GM12878 (cell line): ENCODE measurements at regions not wholly inside any gene's neighbourhood (a gene's known extent, or its start where the extent isn't known, plus 50 kb on each side); places are given as distances from the start of the nearest gene placed in this dataset.

Experiments
- BMI1 ChIP-seq: fragments of 450-650 bp; IDR thresholded peaks from 2 replicates; pipeline ENCODE4 v1.6.1; 2016; ENCODE audit warnings: mild to moderate bottlenecking, moderate library complexity, borderline replicate concordance
- HCFC1 ChIP-seq: fragments of 150-350 bp; IDR thresholded peaks from 2 replicates; pipeline ENCODE4 v1.6.1; 2014; ENCODE audit warnings: low read length
- SRF ChIP-seq, 2 experiments: IDR thresholded peaks; 2 replicates each; pipeline ENCODE4 v1.6.1; 2011; ENCODE audit warnings: low read depth in 2 of 2, low read length in 2 of 2, mild to moderate bottlenecking in 1 of 2, moderate library complexity in 1 of 2
- ZNF384 ChIP-seq: IDR thresholded peaks from 2 replicates; pipeline ENCODE4 v1.6.1; 2012; ENCODE audit warnings: low read depth, mild to moderate bottlenecking, low read length, improper control_type of control experiment, borderline replicate concordance
- TF ChIP-seq, protein P1 (sequence below): IDR thresholded peaks from 2 replicates; pipeline ENCODE4 v1.6.1; 2012; ENCODE audit warnings: low read length, inconsistent platforms
- TF ChIP-seq, protein P2 (sequence below): IDR thresholded peaks from 2 replicates; pipeline ENCODE4 v1.6.1; 2012; ENCODE audit warnings: improper control_type of control experiment, low read depth, low read length; ENCODE audit not compliant: insufficient replicate concordance
- TF ChIP-seq, protein P3 (sequence below): fragments of 450-650 bp; formaldehyde crosslinking; IDR thresholded peaks from 2 replicates; pipeline ENCODE4 v1.4.0; 2020; ENCODE audit warnings: mild to moderate bottlenecking, moderate library complexity
- TF ChIP-seq, protein P4 (sequence below): fragments of 150-350 bp; IDR thresholded peaks from 2 replicates; pipeline ENCODE4 v1.6.1; 2014; ENCODE audit warnings: mild to moderate bottlenecking, low read depth, low read length

DNA sequence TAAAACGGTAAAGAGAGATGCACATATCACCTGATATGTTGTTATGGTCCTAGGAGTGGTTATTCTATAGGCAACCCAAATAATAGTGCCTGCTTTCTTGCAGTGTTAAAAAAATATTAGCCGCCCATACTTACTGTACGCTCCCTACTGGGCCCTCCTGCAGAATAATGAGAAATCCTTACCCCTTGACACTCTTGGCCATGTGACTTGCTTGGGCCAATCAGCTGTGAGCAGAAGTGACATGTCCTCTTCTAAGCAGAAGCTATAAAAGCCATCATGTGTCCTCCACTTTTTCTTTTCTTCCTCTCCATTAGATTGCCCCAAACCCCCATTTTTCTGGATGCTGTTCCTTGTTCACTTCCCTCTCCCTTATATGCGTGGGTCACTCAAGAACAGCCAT lies 90.5 kb upstream of the SPRED2 start (continued):
- TF ChIP-seq, protein P1, sequence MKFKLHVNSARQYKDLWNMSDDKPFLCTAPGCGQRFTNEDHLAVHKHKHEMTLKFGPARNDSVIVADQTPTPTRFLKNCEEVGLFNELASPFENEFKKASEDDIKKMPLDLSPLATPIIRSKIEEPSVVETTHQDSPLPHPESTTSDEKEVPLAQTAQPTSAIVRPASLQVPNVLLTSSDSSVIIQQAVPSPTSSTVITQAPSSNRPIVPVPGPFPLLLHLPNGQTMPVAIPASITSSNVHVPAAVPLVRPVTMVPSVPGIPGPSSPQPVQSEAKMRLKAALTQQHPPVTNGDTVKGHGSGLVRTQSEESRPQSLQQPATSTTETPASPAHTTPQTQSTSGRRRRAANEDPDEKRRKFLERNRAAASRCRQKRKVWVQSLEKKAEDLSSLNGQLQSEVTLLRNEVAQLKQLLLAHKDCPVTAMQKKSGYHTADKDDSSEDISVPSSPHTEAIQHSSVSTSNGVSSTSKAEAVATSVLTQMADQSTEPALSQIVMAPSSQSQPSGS = no peak
- TF ChIP-seq, protein P2, sequence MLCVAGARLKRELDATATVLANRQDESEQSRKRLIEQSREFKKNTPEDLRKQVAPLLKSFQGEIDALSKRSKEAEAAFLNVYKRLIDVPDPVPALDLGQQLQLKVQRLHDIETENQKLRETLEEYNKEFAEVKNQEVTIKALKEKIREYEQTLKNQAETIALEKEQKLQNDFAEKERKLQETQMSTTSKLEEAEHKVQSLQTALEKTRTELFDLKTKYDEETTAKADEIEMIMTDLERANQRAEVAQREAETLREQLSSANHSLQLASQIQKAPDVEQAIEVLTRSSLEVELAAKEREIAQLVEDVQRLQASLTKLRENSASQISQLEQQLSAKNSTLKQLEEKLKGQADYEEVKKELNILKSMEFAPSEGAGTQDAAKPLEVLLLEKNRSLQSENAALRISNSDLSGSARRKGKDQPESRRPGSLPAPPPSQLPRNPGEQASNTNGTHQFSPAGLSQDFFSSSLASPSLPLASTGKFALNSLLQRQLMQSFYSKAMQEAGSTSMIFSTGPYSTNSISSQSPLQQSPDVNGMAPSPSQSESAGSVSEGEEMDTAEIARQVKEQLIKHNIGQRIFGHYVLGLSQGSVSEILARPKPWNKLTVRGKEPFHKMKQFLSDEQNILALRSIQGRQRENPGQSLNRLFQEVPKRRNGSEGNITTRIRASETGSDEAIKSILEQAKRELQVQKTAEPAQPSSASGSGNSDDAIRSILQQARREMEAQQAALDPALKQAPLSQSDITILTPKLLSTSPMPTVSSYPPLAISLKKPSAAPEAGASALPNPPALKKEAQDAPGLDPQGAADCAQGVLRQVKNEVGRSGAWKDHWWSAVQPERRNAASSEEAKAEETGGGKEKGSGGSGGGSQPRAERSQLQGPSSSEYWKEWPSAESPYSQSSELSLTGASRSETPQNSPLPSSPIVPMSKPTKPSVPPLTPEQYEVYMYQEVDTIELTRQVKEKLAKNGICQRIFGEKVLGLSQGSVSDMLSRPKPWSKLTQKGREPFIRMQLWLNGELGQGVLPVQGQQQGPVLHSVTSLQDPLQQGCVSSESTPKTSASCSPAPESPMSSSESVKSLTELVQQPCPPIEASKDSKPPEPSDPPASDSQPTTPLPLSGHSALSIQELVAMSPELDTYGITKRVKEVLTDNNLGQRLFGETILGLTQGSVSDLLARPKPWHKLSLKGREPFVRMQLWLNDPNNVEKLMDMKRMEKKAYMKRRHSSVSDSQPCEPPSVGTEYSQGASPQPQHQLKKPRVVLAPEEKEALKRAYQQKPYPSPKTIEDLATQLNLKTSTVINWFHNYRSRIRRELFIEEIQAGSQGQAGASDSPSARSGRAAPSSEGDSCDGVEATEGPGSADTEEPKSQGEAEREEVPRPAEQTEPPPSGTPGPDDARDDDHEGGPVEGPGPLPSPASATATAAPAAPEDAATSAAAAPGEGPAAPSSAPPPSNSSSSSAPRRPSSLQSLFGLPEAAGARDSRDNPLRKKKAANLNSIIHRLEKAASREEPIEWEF = no peak
- TF ChIP-seq SRF (IDR thresholded peaks at IDR 0.05; ENCODE audit: low read depth in 2 of 2, low read length in 2 of 2) (no peak), HCFC1 (no peak), BMI1 (no peak), ZNF384 (no peak)
- TF ChIP-seq, protein P3, sequence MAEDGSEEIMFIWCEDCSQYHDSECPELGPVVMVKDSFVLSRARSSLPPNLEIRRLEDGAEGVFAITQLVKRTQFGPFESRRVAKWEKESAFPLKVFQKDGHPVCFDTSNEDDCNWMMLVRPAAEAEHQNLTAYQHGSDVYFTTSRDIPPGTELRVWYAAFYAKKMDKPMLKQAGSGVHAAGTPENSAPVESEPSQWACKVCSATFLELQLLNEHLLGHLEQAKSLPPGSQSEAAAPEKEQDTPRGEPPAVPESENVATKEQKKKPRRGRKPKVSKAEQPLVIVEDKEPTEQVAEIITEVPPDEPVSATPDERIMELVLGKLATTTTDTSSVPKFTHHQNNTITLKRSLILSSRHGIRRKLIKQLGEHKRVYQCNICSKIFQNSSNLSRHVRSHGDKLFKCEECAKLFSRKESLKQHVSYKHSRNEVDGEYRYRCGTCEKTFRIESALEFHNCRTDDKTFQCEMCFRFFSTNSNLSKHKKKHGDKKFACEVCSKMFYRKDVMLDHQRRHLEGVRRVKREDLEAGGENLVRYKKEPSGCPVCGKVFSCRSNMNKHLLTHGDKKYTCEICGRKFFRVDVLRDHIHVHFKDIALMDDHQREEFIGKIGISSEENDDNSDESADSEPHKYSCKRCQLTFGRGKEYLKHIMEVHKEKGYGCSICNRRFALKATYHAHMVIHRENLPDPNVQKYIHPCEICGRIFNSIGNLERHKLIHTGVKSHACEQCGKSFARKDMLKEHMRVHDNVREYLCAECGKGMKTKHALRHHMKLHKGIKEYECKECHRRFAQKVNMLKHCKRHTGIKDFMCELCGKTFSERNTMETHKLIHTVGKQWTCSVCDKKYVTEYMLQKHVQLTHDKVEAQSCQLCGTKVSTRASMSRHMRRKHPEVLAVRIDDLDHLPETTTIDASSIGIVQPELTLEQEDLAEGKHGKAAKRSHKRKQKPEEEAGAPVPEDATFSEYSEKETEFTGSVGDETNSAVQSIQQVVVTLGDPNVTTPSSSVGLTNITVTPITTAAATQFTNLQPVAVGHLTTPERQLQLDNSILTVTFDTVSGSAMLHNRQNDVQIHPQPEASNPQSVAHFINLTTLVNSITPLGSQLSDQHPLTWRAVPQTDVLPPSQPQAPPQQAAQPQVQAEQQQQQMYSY = no peak
- TF ChIP-seq, protein P4, sequence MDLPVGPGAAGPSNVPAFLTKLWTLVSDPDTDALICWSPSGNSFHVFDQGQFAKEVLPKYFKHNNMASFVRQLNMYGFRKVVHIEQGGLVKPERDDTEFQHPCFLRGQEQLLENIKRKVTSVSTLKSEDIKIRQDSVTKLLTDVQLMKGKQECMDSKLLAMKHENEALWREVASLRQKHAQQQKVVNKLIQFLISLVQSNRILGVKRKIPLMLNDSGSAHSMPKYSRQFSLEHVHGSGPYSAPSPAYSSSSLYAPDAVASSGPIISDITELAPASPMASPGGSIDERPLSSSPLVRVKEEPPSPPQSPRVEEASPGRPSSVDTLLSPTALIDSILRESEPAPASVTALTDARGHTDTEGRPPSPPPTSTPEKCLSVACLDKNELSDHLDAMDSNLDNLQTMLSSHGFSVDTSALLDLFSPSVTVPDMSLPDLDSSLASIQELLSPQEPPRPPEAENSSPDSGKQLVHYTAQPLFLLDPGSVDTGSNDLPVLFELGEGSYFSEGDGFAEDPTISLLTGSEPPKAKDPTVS = no peak
